WERI-Rb-1 (cell line): ENCODE measurements at regions not wholly inside any gene's neighbourhood (a gene's known extent, or its start where the extent isn't known, plus 50 kb on each side); places are given as distances from the start of the nearest gene placed in this dataset.

ENCODE experiments used
- DNase-seq: peaks from one replicate; pipeline ENCODE4 v3.0.0-alpha.2; 2020
- H3K27ac ChIP-seq: fragments of 250-450 bp; sonication (Bioruptor Pico); 2 replicates; pipeline ENCODE4 v1.5.1; 2020; ENCODE audit warnings: mild to moderate bottlenecking, moderate library complexity
- H3K27me3 ChIP-seq: fragments of 250-450 bp; sonication (Bioruptor Pico); 2 replicates; pipeline ENCODE4 v1.5.1; 2021; ENCODE audit warnings: mild to moderate bottlenecking, low read depth, moderate library complexity; ENCODE audit not compliant: insufficient read depth, severe bottlenecking
- H3K36me3 ChIP-seq: fragments of 250-450 bp; sonication (Bioruptor Pico); 2 replicates; pipeline ENCODE4 v1.5.1; 2020; ENCODE audit warnings: mild to moderate bottlenecking, moderate library complexity
- H3K4me3 ChIP-seq: 2 replicates; pipeline ENCODE4 v1.5.1; 2011; ENCODE audit warnings: low read depth, mild to moderate bottlenecking, control low read depth, low read length
- H3K9me3 ChIP-seq: fragments of 250-450 bp; sonication (Bioruptor Pico); 2 replicates; pipeline ENCODE4 v1.5.1; 2021; ENCODE audit warnings: mild to moderate bottlenecking, moderate library complexity; ENCODE audit not compliant: severe bottlenecking
- TF ChIP-seq, protein P1 (sequence below): IDR thresholded peaks from 2 replicates; pipeline ENCODE4 v1.5.1; 2011; ENCODE audit warnings: low read depth, mild to moderate bottlenecking, control low read depth, inconsistent platforms, low read length

GRCh38 chr2:6254441-6254840 is 562.3 kb downstream of the SOX11 start:
- no peak for DNase-seq
- Histone ChIP-seq H3K36me3 (no peaks in the 10 kb centered on the region), H3K27me3 (no peaks in the 10 kb centered on the region), H3K27ac (no peak overlapping the region), H3K9me3 (no peaks in the 10 kb centered on the region), H3K4me3 (no peak overlapping the region)
- TF ChIP-seq, protein P1, sequence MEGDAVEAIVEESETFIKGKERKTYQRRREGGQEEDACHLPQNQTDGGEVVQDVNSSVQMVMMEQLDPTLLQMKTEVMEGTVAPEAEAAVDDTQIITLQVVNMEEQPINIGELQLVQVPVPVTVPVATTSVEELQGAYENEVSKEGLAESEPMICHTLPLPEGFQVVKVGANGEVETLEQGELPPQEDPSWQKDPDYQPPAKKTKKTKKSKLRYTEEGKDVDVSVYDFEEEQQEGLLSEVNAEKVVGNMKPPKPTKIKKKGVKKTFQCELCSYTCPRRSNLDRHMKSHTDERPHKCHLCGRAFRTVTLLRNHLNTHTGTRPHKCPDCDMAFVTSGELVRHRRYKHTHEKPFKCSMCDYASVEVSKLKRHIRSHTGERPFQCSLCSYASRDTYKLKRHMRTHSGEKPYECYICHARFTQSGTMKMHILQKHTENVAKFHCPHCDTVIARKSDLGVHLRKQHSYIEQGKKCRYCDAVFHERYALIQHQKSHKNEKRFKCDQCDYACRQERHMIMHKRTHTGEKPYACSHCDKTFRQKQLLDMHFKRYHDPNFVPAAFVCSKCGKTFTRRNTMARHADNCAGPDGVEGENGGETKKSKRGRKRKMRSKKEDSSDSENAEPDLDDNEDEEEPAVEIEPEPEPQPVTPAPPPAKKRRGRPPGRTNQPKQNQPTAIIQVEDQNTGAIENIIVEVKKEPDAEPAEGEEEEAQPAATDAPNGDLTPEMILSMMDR, result no peak

GRCh38 chr2:6264198-6264597 is 572.0 kb downstream of the SOX11 start:
- Histone ChIP-seq H3K27ac (no peak overlapping the region), H3K9me3 (no peaks in the 10 kb centered on the region), H3K36me3 (no peaks in the 10 kb centered on the region), H3K4me3 (no peak overlapping the region), H3K27me3 (no peaks in the 10 kb centered on the region)
- DNase-seq, result no peak
- TF ChIP-seq, protein P1, result no peak

DNA sequence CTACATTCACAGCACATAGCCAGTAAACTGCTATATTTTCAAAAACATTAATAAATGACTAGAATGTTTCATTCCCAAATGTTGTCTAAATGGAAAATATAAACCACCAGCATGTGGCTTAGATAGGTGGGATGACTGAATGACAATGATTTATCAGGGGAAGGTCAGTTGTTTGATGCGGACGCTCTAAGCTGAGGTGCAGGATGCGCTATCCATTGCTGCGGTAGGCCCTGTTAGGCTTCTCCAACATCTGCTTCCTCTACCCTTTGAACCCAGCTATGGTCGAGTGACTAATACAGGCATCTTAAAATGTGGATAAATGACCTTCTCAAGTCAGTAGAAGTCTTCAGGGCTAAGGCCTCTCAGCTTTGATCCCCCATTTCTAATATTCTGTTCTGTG is 584.2 kb downstream of the CMPK2 start:
- H3K9me3 ChIP-seq, result no peaks in the 10 kb centered on the region
- no peak overlapping the region for H3K4me3 ChIP-seq
- TF ChIP-seq, protein P1, result no peak
- H3K27ac ChIP-seq, result no peak overlapping the region
- H3K36me3 ChIP-seq, result no peaks in the 10 kb centered on the region
- H3K27me3 ChIP-seq, result no peaks in the 10 kb centered on the region
- no peak for DNase-seq

GRCh38 chr2:6283259-6283658 is 582.4 kb downstream of the CMPK2 start:
- H3K9me3 ChIP-seq, result no peaks in the 10 kb centered on the region
- no peak overlapping the region for H3K4me3 ChIP-seq
- no peak for DNase-seq
- H3K27ac ChIP-seq, result no peak overlapping the region
- no peaks in the 10 kb centered on the region for H3K36me3 ChIP-seq
- H3K27me3 ChIP-seq, result no peaks in the 10 kb centered on the region
- TF ChIP-seq, protein P1, result no peak

GRCh38 chr2:6287406-6287805 is 578.3 kb downstream of the CMPK2 start:
- TF ChIP-seq, protein P1, result no peak
- H3K9me3 ChIP-seq, result no peaks in the 10 kb centered on the region
- H3K27ac ChIP-seq, result no peak overlapping the region
- no peaks in the 10 kb centered on the region for H3K36me3 ChIP-seq
- DNase-seq, result no peak
- H3K27me3 ChIP-seq, result no peaks in the 10 kb centered on the region
- H3K4me3 ChIP-seq, result no peak overlapping the region

GRCh38 chr2:6288791-6289190 is 576.9 kb downstream of the CMPK2 start:
- no peak overlapping the region for H3K4me3 ChIP-seq
- TF ChIP-seq, protein P1, result no peak
- H3K36me3 ChIP-seq, result no peaks in the 10 kb centered on the region
- peaks cover 2% of the 10 kb centered on the region for H3K9me3 ChIP-seq
- H3K27ac ChIP-seq, result no peak overlapping the region
- DNase-seq, result no peak
- no peaks in the 10 kb centered on the region for H3K27me3 ChIP-seq
